ENCODE measurements at regions not wholly inside any gene's neighbourhood (a gene's known extent, or its start where the extent isn't known, plus 50 kb on each side); places are given as distances from the start of the nearest gene placed in this dataset.

DNA sequence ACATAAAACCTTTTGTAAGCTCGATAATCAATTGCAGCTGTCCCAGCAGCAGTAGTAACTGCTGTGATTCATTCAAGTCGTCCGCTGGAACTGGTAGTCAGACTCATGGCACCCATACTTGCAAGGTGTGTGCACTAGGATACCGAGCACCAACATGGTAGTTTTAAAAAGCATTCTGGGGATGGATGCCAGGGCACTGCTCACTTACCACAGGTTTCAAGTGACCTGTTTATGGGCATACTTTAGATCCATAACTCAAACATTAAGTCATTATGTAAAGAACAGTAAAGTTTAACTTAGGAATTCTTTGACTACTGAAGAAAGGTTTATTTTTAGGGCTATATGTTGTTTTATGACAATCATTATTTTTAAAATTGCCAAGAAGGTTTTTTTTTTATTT, 2277.6 kb downstream of the MAT2B start:
- no peak for DNase-seq

DNA sequence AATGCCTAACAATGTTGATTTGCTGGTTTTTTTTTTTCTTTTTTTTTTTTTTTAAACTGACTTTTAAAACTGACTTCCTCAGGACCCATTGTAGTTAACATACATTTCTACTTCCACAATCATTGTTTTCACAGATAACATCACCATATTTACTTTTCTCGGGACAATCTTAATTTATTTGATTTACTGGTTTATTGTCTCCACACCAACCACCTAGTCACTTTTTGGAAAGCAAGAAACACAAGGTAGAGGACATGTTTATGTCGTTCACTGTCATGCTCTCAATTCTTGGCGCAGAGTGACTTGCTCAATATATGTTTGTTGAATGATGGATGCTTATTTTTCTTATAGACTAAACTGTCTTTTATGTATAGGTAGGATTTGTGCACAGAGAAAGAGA, 2280.7 kb downstream of the MAT2B start:
- DNase-seq: no peak

DNA sequence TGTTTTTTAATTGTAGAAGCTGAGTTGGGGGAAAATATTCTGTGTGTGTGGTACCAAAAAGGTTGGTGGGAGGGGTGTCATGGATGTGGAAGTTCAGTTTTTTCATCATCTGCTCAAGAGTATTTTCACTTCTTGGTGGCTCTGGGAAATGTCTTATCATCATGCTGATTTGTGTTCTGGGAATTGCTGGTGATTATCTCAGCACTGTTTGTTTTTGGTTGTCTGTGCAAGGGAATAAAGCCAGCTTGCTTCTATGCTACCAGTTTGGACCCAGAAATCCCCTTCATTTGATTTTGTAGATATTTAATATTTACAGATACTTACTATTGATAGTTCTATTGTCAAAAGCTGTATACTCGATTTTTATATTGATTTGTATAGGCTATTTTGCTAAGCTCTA, 2289.7 kb downstream of the MAT2B start:
- DNase-seq: no peak

DNA sequence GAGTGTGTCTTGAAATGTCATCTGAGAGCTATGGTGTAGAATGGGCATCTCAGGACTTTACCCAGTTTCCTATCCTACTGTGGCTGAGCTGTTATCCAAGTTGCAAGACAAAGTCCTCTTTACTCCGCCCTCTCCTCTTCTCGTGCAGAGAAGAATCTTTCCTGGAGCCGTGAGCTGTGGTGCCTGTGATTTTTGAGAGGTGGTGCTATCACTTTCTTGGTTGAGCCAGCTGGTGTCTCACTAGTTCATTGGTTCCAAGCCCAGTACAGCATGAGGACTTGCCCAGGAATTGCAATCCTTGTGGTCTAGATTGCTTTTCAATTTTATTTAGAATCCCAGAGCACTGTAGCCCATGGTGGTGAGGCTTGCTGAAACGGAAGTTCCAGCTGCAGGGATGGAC, 2300.3 kb downstream of the MAT2B start:
- no peak for DNase-seq

DNA sequence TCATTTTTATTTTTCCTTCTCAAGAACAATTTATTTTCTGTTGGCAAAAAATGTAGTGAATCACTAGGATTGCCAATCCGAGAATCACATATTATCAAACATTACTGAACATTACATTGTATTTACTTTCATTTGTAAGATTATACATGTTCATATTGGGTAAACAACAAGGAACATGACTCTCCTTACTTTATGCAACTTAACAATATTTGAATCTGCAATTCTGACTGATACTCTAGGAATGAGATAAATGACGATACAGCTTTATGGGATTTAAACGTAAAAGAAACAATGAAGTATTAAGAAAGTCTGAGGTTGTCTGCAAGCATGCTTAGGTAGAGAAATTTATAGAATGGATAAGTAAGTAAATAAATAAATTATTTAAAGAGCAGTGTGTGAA, 2302.9 kb downstream of the MAT2B start:
- DNase-seq: no peak

DNA sequence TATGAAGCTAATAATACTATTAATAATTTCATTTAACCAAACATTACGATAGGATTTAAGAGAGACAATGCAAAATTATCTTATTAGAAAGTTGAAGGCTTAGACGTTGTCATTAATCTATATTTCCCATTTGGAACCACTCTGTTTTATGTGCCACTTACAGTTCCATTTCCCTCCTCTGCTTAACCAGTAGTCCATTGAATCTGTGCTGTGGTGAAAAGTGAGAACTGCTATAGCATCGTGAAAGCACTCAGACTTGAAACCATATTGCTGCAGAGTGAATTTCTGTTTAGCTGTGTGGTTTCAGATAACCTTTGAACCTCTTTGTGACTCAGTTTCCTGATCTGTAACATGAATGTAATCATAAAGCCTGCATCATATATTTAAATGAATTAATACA, 2304.5 kb downstream of the MAT2B start:
- no peak for DNase-seq

DNA sequence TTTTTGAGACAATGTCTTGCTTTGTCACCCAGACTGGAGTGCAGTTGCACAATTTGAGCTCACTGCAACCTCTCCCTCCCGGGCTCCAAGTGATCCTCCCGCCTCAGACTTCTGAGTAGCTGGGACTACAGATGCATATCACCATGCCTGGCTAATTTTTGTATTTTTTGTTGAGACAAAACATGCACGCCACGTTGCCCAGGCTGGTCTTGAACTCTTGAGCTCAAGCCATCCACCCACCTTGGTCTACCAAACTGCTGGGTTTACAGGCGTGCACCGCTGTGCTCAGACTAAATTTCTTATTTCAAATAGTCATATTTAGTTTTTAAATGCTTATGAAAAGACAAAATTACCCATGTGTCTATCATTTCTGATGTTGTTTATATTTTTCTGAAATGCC, 2324.1 kb downstream of the MAT2B start:
- DNase-seq: no peak

DNA sequence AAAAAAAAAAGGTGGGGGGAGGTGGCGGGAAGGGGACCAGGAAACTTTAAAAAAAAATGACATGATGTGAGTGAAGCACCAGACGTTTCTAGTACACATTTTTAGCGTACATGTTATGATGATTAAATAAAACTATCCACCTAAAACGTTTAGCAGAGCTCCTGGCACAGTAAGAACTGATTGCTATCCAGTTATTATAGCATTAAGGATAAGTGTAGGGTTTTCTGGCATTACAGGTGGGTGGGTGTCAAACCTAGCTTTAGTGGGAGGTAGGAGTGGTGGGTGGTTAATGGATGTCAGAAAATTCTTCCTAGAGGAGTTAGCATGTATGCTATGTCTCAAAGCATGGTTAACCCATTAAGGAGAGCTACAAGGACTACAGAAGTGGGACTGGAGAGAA, 2329.5 kb downstream of the MAT2B start:
- no peak for DNase-seq

DNA sequence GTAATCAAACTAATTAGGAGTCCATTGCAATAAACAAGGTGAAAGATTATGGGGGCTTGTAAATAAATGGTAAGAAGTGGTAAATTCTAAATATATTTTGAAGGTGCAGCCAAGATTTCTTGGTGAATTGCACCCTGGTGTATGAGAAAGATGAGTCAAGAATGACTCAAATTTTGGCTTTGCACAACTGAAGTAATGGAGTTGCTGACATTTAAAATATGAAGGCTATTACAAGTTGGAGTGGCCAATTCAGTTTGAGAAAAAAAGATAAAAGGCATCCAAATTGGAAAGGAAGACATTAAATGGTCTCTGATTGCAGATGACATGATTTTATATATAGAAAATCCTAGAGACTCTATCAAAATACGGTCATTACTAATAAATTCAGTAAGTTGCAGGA, 2330.6 kb downstream of the MAT2B start:
- DNase-seq: no peak

DNA sequence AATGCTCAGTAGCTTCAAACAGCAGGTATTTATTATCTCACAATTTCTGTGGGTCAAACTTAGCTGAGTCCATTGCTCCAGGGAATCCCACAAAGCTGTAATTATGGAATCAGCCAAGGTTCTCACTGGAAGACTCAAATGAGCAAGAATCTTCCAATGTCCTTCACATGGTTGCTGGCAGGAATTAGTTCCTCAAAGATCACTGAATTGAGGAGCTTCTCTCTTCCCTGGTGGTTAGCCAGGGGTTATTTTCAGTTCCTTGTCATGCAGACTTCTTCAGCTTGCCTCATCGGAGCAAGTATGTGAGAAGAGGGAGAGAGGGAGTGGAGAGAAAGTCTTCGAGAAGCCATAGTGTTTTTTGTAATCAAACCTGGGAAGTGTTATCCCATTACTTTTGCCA, 2331.9 kb downstream of the MAT2B start:
- DNase-seq: no peak

DNA sequence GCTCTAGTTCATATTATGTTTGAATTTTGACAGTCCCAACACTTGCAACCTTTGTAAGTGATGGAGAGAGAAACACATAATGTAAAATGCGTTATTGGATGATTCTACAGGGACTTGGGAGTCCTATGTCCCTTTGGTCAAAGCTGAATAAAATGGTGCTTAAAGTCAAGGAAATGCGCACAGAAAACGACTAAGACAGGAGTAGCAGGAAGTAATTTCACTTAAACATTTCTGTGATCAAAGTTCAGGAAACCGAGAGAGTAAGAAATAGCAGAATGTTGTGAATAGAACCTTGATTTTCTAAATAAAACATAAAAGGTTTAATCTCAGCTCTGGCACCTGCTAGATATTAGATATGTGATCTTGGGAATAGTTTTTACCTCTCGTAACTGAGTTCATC, 2339.2 kb downstream of the MAT2B start:
- no peak for DNase-seq

DNA sequence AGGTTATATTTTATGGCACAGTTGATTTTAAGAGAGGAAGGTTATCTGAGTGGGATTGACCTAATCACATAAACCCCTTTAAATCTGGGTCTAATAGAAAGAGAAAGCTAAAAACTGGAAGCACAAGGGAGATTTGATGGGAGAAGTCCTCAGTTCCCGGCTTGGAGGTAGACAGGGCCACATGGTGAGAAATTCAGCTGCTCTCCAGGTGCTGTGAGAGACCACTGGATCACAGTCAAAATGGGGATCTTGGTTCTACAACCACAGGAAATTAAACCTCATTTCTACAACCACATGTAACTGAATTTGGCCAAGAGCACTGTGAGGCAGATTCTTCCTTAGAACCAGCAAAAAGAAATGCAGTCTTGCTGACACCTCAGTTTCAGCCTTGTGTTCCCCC, 2352.7 kb downstream of the MAT2B start:
- DNase-seq: no peak

DNA sequence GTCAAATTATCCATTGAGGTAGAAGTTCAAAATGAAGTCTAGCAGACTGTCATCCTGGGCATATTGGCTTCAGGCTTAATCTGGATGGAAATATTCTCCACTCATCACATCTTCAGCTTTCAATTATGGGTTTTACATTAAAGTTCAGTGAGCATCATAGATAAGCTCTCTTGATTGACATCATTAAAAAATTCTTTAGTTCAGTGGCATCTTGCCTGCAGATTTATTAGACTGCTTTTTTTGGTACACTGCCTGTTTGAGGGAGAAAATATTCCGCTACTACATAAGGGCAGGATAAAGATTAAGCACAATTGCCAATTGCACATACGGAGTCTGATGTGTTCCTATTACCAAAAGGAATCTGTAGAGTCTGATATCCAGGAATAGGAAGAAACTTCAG, 2353.8 kb downstream of the MAT2B start:
- DNase-seq: no peak

DNA sequence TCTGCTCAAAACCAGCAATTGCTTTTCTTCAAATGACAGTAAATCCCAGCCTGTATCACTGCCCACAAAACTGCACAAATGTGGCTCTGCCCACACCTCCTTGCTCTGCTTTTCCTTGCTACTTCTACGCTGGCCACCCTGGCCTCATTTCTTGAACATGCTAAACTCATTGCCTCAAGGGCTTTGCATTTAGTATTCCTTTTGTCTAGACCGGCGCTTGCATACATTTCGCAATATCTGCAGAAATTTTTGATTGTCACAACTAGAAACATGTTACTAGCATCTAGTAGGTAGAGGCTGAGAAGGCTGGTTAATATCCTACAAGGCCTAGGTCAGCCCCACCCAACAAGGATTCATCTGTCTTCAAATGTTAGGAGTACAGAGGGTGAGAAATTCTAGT, 2357.8 kb downstream of the MAT2B start:
- DNase-seq: no peak

DNA sequence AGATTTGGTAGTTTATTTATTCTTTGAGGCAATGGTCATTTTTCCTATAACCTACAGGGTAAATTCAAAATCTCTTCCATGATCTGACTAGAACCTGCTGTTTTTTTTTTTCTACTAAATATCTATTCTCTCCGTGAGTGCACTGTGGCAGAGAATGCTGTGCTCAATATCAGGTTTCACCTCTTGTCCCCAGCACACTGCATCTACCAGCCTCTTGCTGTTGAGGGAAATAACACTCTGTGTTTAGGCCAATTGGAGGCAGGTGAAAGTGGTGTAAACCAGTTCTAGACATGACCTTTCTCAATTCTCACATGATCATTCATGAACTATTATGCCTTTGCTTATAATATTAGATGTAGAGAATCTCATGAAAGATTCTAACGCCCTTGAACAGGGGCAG, 2365.9 kb downstream of the MAT2B start:
- DNase-seq: no peak

DNA sequence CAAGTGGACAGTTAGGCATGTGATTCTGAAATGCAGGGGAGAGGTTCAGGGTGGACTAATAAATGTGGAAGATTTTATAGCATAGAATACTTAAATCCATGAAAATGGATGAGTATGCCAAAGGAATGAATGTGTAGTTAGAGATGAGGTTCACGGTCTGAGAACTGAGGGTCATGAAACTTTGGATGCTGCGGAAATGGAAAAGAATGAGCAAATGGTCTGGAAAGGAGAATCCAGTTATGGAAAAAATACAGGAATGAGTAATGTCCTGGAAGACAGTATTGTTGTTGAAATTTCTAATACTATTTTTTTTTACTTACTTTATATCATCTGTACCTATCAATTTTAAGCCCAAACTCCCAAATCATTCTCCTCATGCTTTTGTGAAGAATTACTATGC, 2369.4 kb downstream of the MAT2B start:
- no peak for DNase-seq

DNA sequence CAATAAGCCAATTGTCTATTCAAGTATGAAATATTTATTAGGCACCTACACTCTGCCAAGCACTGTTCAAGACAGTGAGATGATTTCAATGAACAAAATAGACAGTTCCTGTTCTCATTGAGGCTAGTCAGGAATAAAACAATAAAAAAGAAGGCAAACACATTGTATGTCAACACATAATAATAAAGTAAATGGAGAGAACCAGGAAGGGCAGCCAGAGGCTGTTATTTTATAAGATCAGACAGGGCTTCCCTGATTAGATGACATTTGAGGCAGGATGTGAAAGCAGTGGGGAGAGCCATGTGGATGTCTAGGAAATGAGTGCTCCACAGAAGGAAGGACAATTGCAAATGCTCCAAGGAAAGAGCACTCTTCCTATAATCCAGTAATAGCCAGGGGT, 2371.1 kb downstream of the MAT2B start:
- DNase-seq: no peak

DNA sequence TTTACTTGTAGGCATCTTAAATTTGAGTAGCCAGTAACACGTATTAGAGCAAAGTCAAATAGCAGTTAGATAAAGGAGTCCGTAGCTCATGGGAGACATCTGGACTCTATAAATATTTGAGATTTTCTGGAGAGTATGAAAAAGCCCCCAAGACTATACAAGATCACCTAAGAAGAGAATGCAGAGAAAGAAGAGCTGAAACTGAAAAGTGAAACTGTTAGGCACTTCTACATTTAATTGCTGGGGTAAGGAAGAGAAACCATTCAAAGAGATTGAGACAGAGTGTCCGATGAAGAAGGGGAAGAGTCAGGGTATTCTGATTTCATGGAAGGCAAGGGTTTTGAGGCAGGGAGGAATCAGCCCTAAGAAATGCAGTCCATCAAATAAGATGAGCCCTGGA, 2372.1 kb downstream of the MAT2B start:
- DNase-seq: no peak

DNA sequence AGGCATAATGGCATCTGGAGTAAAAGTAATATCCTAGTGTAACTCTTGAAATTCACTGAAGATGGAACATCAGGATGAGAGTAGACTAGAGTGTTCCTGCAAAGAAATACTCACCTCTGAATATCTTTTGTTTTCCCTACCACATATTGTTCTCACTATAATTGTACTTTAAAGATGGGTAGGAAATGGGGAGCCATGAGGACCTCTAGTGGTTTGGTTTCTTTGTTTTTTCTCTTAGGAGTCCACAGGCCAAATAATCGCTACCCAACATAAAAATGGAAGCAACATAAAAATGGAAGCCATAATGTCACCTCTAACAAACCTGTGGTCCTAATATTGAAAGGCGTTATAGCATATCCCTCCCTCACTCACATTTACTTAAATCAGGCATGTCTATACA, 2375.8 kb downstream of the MAT2B start:
- DNase-seq: no peak

DNA sequence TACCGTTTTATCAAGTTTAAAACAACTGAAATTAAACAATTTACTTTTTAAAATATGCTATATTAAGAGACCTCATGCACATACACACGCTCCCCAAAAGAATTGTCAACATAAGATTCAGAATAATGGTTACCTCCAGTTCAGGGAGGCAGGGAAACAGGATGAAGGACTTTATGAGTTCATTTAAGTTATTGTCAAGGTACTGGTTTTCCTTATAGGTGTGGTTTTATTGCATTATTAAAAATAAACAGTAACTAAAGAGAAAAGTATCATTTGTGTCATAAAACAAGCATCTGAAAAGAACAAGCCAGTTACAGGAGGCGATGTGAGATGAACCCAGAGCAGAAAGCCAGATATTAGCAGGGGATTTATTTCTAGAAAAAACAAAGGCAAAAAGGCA, 2376.7 kb downstream of the MAT2B start:
- no peak for DNase-seq

DNA sequence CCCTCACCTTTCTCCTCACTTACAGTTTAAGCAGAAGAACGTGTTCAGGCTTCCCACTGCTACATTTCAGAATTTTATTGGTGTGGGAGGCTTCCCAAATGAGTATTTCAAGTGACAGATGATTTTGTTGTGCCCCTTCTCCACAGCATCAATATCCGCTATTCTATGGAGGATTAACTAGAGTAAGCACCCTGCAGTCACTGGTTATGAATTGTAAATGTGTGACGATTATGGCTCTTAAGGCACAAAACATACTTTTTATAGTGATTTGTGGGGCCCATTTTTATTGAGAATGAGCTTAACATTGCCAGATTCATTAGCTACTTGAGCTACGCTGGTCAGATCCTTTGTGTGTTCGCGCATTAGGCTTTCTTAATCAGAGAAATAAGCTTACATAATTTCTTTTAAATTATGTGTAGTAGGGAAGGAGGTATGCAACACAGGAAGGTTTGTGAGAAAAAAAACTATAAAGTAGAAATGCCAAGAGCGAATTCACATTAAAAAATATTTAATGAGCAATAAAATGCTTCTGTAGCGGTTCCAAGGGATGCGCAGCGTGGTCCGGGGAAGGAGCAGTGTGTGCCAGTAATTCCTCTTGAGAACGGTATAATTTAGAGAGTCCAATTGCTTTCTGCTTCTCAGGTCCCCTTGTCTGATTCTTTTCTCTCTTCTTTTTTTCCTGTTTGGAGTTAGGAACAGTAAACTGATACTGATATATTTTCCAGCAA, 2380.4 kb downstream of the MAT2B start:
- DNase-seq: no peak

DNA sequence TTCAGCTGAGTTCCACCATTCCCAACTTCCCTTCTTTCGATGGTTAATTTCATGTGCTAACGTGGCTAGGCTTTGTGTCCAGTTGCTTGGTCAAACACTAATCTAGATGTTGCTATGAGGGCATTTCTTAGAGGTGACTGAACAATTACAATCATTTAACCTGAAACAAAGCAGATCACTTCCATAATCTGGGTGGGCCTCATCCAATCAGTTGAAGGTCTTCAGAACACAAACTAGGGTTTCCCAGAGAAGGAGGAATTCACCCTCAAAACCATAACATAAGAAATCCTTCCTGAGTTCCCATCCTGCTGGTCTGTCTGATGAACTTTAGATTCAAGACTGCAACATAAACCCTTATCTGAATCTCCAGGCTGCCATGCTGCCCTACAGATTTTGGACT, 2381.7 kb downstream of the MAT2B start:
- DNase-seq: no peak

DNA sequence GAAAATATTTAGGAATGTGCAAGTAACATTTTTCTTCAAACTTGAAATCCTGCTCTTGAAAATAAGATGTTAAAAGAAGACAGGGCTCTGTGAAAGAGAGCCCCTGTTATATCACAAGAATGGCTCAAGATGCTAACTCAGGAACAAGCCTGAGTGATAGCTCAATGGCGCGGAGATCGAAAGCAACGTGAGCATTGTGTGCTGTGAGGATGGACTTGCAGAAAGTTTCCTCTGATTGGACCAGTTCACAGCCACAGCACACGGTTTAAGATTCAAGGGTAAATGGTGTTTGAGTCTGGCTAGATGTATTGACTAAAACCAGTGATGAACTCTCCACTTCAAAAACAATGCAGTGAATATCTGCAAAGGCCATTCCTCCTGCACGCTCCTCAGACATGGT, 2387.0 kb downstream of the MAT2B start:
- no peak for DNase-seq

DNA sequence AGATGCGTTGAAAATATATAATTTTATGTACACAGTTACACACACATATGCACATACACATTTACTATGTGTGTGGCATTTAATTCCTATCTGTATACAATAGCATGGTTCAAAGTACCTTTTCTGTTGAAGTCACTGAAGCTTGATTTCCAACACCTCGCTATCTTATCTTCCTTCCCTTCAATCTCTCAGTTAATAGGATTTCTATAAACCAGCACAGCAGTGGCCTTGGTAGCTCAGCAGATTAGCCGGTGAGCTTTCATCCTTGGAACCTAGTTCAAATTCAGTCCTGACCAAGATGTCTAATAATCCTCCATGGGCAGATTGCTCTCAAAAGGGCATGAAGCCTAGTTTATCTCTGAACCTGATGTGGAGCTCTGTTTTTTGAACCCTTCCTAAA, 2389.5 kb downstream of the MAT2B start:
- no peak for DNase-seq

DNA sequence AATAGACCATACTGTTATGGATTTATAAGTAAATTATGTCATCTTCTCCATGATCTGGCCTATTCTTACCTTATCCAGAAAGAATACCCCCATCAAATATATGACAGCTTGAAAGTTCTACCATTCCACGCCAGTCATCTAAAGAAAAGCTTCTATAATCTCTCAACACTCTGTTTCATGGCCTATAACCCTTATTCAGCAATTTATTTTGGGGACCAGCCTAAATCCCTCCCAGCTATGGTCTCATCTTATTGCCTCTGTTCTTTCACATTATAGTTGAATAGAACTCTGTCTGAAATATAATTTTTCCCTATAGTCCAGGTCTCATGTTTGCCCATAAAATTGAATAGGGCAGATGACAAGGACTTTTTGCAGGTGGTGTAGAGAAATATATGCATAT, 2387.6 kb upstream of the WWC1 start:
- DNase-seq: no peak

DNA sequence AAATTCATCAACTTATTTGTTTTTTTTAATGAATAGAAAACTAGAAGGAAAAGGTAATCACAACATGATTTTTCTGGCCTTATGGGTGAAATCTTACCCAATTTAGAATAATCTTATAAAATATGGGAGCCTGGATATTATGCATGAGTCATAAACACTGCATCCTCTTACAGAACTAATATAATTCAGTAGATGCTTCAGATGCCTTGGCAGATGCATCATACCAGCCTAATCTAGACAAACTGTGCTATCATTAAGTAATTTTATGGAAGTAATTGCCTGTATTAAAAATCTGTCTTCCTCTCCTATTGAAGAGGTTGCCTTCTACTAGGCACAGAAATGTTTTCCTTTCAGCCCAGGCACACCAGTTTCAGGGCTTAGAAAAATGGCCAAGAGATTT, 2384.6 kb upstream of the WWC1 start:
- no peak for DNase-seq
